Islet precursor cell (in vitro differentiated cells): ENCODE measurements at regions not wholly inside any gene's neighbourhood (a gene's known extent, or its start where the extent isn't known, plus 50 kb on each side); places are given as distances from the start of the nearest gene placed in this dataset.

Source experiments
- DNase-seq: peaks from one replicate; pipeline ENCODE4 v3.0.0-alpha.2; 2018

- no peak for DNase-seq
These were observed 80.0 kb upstream of the EGLN3 start for GRCh38 chr14:34030864-34031263.

GRCh38 chr14:34029921-34030334 lies 79.1 kb upstream of the EGLN3 start:
- DNase-seq = peak; percentile 57

GRCh38 chr14:34027990-34028495 lies 77.2 kb upstream of the EGLN3 start:
- no peak for DNase-seq

- DNase-seq = no peak
These were observed 76.5 kb upstream of the EGLN3 start for GRCh38 chr14:34027130-34027989.

DNA sequence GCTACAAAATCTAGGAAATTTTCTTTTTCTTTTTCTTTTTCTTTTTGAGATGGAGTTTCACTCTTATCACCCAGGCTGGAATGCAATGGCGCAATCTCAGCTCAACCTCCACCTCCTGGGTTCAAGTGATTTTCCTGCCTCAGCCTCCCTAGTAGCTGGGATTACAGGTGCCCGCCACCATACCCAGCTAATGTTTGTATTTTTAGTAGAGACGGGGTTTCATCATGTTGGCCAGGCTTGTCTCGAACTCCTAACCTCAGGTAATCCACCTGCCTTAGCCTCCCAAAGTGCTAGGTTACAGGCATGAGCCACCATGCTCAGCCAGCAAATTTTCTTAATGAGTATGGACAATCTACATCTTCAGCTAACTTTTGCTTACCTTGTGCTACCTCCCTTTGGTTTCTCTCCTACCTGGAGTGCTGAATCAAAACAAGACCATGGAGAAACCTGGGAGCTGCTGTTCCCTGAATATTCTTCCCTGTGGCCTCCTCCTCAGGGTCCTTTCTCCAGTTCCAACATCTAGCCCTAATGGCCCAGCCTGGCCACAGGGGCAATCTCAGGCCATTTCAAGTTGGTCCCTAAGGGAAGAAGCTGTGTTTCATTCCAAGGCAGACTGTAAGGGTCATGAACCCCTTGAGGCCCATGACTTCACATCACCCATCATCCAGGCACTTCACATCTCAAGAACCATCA lies 74.6 kb upstream of the EGLN3 start:
- DNase-seq = no peak

DNA sequence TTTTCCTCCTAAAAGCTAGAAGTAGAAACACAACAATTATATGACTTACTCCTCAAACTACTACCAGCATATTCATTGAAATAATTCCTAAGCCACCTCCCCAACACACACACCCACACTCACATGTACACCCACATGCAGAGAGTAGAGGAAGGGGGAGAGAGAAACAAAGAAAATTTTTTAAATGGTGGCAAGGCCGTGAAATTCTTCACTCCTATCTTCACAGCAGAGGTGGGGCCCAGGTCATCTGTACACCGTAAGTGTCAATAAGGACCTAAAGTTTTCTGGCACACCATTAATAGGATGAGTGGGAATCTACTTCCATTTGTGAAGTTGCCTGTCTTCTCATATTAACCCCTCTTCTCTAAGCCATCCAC lies 73.9 kb upstream of the EGLN3 start:
- DNase-seq = no peak

DNA sequence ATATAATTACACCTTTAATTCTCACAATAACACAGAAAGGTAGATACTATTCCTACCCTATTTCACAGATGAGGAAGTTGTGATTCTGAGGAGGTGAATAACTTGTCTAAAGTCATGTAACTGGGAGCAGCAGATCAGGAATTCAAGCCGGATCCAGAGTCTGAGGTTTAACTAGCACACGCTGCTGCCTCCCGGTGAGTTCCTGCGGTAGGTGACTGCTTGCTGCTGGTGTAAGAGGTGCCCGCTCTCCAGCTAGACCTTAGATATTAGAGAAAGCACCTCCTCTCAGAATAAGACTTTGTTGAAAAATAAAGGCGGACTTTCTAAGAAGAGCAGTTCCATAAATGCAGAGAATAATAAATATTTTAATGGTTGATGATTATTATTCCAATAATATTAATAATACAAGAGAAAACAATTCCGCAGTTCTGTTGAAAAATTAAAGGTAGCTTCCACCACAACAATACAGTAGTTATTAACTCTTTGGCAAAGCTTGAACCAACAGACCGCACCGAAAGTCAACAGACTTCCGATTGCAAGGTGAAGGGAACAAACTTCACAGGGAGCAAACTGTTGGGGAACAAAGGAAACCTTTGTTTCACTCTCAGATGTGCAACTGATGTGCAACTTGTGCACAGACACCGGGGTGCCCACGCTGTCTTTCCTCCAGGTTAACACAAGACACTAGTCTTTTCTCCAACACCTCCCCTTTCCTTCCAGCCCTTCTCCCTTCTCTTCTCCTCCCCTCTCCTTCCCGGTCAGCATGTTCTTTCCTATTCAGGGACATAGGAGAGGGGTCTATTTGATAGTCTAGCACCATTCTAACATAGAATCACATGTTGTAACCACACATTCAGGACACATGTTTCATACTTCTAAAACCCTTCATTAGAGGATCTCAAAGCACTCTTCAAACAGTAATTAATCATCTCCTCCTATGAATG lies 73.2 kb upstream of the EGLN3 start:
- DNase-seq = no peak

GRCh38 chr14:34021096-34021495 lies 70.2 kb upstream of the EGLN3 start:
- no peak for DNase-seq

GRCh38 chr14:34020014-34020413 lies 69.1 kb upstream of the EGLN3 start:
- no peak for DNase-seq

DNA sequence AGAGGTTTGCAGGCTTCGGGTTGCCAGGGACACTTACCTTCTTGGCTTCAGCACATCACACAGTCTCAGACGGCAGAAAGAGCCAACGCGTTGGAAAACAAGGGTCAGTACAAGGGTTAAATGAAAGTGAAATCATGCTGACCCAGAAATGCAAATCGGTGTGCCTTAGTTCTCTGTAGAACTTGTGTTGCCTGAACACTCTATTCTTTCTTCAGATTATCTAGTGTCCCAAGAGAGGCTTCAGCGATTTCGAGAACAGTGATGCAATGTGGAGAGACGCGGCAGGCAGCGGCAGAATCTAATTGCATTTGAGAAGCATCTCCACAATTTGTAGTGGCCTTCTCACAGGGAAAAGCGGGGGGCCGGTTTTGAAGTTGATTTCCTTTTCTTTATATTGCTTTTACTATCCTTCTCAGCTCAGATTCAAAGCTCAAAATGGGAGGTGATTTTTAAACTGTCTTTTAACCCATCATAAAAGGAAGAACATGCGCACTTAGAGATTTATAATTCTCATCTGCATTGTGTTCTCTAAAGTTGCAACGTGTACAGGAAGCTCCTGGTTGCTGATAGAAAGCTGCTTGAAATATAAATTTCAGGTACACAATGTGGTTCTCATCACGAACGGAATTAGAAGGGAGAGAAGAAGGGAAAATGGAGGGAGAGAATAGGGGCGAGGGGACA lies 67.8 kb upstream of the EGLN3 start:
- DNase-seq = no peak

- no peak for DNase-seq
These were observed 67.3 kb upstream of the EGLN3 start for GRCh38 chr14:34018125-34018524.

- no peak for DNase-seq
These were observed 64.5 kb upstream of the EGLN3 start for GRCh38 chr14:34015383-34015782.

- DNase-seq = no peak
These were observed 64.1 kb upstream of the EGLN3 start for GRCh38 chr14:34014936-34015335.

DNA sequence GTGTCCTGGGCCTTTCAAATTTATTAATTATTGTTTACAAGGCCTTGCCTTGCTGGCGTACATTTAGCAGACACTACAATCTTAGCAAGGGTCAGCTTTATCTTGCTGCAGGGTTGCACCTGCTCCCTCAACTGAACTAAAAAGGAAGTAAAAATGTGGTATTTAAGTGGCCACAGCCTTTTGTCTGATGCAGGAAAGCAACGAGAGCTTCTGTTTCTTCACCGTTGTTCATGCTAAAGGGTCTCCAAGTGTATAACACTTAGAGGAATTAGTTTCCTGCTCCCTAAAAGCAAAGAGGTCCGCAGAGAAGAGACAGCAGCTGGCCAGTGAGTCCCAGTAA lies 62.8 kb upstream of the EGLN3 start:
- no peak for DNase-seq

DNA sequence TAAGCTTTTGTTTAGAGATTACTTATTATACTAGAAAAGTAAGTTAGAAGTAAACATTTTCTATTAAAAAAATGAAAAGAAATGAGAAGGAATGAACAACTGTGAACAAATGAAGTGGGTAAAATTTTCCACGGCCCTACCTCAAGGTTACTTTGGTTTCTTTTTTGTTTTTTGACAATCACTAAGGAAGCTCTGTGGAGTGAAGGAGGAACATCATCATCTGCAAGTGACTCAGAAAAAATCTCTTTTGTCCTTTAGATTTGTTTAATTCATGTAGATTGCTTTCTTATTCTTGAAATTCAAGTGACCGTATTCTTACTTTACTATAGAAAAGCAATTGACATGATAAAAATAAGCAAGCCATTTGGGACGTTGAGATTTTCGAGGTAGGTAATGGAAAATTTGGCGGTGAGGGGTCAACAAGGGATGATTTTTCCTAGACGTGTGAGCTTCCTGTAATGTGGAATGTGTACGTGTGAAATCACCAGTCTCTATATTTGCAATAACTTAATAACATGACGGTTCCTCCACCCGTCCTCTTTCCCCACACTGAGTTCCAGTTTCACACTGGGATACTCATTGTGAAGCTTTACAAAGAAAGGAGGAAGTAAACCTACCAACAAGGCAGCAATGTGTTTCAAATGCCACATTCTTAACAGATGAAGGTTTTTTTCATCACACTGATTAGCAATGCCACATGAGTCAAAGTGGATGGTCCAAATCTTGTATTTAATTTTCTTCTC lies 62.3 kb upstream of the EGLN3 start:
- DNase-seq = no peak

DNA sequence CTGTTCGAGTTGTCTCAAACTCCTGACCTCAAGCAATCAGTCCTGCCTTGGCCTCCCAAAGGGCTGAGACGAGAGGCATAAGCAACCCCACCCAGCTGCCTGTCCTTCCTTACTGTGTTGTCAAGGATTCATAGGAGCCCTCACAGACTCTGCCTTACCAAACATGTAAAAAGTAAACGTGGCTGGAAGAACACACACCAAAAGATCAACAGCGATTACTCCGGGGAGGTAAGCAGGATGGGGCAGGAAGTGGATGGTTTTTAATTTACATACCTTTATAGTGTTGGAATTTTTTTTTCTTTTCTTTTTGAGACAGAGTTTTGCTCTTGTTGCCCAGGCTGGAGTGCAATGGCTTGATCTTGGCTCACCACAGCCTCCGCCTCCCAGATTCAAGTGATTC lies 61.5 kb upstream of the EGLN3 start:
- no peak for DNase-seq

- DNase-seq = no peak
These were observed 59.1 kb upstream of the EGLN3 start for GRCh38 chr14:34009956-34010355.

- DNase-seq = no peak
These were observed 57.0 kb upstream of the EGLN3 start for GRCh38 chr14:34007902-34008301.

- no peak for DNase-seq
These were observed 55.0 kb upstream of the EGLN3 start for GRCh38 chr14:34005901-34006300.

DNA sequence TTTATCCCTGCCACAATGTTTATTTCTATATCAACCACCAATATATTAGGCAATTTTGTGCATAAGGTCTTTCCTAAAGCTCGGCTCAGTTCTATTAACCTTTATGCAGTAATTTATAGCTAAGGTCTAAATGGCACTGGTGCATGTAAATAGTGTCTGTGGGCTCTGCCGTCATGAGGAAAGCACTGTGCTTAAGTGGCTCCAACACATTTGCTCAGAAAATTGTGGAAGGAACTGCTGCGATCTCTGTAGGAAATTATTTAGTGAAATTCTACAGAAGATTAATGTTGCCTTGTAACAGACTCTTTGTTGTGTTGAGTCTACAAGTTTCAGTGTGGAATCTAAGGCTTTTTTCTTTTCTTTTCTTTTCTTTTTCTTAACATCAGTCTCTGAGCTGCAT lies 54.0 kb upstream of the EGLN3 start:
- no peak for DNase-seq

DNA sequence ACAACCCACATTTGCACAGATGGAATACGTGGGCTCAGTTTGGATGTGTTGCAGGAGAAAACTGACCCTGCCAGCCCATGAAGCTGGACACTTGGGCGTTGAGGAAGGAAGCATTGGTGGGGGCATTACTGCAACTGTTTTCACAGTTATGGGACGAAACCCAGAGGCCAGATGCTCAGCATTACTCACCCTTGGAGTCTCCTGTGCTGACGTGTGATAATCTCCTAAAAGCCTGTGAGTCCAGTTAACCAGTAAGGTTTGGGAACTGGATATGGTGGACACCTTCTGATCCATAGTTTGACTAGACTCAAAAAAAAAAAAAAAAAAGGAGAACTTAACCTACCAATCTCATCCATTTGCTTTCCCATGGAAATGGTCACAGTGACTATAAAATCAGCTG lies 52.8 kb upstream of the EGLN3 start:
- no peak for DNase-seq

GRCh38 chr14:34003082-34003668 lies 52.3 kb upstream of the EGLN3 start:
- no peak for DNase-seq
